Activated T-cell treated with anti-CD3 and anti-CD28 coated beads for 24 hours (primary cell): ENCODE measurements at regions not wholly inside any gene's neighbourhood (a gene's known extent, or its start where the extent isn't known, plus 50 kb on each side); places are given as distances from the start of the nearest gene placed in this dataset.
"Not testable (repeated sequence)": the region's sequence is repeated elsewhere in the genome, so short reads cannot be mapped to it uniquely, and the experiment has no call there.

Experiments
- DNase-seq: peaks from one replicate; pipeline ENCODE4 v3.0.0-alpha.2; 2020; ENCODE audit warnings: low read depth

GRCh38 chr1:176396604-176397395 lies 66.2 kb upstream of the PAPPA2 start:
- DNase-seq, result not testable (repeated sequence)

- no peak for DNase-seq
These were observed 71.4 kb upstream of the PAPPA2 start for GRCh38 chr1:176391621-176392020.

GRCh38 chr1:176384841-176385240 lies 78.1 kb upstream of the PAPPA2 start:
- DNase-seq, result no peak

GRCh38 chr1:176382163-176382562 lies 80.8 kb upstream of the PAPPA2 start:
- no peak for DNase-seq

GRCh38 chr1:176379626-176380339 lies 83.2 kb upstream of the PAPPA2 start:
- DNase-seq, result no peak

GRCh38 chr1:176374967-176375569 lies 87.9 kb upstream of the PAPPA2 start:
- peak; percentile 39 for DNase-seq

- DNase-seq, result no peak
These were observed 98.6 kb upstream of the PAPPA2 start for GRCh38 chr1:176364236-176364905.

GRCh38 chr1:176349135-176349715 lies 113.8 kb upstream of the PAPPA2 start:
- not testable (repeated sequence) for DNase-seq

- DNase-seq, result no peak
These were observed 121.3 kb upstream of the PAPPA2 start for GRCh38 chr1:176341656-176342055.

- DNase-seq, result no peak
These were observed 124.1 kb upstream of the PAPPA2 start for GRCh38 chr1:176338877-176339276.

- no peak for DNase-seq
These were observed 123.7 kb upstream of the COP1 start for GRCh38 chr1:176330782-176331181.

GRCh38 chr1:176325664-176326063 lies 118.6 kb upstream of the COP1 start:
- no peak for DNase-seq

- no peak for DNase-seq
These were observed 116.4 kb upstream of the COP1 start for GRCh38 chr1:176323472-176323871.

- no peak for DNase-seq
These were observed 108.6 kb upstream of the COP1 start for GRCh38 chr1:176315519-176316220.

GRCh38 chr1:176296602-176297001 lies 89.5 kb upstream of the COP1 start:
- DNase-seq, result not testable (repeated sequence)

- no peak for DNase-seq
These were observed 78.9 kb upstream of the COP1 start for GRCh38 chr1:176285996-176286395.

- DNase-seq, result no peak
These were observed 64.5 kb upstream of the COP1 start for GRCh38 chr1:176271572-176271971.
